ENCODE measurements at regions not wholly inside any gene's neighbourhood (a gene's known extent, or its start where the extent isn't known, plus 50 kb on each side); places are given as distances from the start of the nearest gene placed in this dataset.

DNA sequence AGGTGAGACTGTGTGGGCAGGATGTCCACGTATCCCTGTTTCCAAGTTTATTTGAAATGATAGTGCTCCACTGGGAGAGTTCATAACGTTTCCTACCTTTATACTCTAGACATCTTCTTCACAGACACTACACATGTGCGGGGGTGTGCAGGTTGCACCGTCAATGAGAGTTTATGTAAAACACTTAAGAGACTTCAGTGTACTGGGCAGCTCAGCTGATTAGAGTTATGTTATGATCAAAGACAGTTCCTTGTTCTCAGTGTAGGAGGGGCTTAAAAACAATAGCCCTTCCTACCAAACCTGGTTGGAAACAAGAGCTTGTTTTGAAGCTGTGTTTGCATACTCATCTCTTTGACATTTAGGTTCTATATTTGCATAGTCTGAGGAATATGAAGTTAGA is 326.9 kb upstream of the AGA start:
- TF ChIP-seq, protein P1, sequence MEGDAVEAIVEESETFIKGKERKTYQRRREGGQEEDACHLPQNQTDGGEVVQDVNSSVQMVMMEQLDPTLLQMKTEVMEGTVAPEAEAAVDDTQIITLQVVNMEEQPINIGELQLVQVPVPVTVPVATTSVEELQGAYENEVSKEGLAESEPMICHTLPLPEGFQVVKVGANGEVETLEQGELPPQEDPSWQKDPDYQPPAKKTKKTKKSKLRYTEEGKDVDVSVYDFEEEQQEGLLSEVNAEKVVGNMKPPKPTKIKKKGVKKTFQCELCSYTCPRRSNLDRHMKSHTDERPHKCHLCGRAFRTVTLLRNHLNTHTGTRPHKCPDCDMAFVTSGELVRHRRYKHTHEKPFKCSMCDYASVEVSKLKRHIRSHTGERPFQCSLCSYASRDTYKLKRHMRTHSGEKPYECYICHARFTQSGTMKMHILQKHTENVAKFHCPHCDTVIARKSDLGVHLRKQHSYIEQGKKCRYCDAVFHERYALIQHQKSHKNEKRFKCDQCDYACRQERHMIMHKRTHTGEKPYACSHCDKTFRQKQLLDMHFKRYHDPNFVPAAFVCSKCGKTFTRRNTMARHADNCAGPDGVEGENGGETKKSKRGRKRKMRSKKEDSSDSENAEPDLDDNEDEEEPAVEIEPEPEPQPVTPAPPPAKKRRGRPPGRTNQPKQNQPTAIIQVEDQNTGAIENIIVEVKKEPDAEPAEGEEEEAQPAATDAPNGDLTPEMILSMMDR (IDR thresholded peaks at IDR 0.05; ENCODE audit: low read depth, low read length, missing control alignments): no peak
- H3K4me3 ChIP-seq (replicated peaks; ENCODE audit: low read depth, low read length): no peak overlapping the region
- DNase-seq (ENCODE audit: extremely low read depth, low read depth): no peak

DNA sequence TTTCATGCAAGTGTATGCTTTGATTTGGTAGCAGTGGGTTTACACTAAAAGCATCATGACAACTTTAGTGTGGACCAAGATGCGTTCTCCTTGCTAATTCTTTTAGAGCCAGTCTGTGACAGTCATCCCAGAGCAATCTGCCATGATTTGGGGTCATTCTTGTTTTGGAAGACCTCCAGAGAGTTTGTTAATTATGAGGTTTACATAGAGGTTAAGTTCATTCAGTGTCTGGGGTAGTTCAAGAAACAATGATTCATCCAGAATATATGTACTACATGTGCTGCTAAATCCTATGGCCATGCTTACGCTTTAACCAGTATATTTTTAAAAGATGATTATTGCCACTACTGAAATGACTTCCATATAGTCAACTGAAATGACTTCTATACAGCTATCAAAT is 328.5 kb upstream of the AGA start:
- TF ChIP-seq, protein P1 (IDR thresholded peaks at IDR 0.05; ENCODE audit: low read depth, low read length, missing control alignments): no peak
- no peak for DNase-seq (ENCODE audit: extremely low read depth, low read depth)
- H3K4me3 ChIP-seq (replicated peaks; ENCODE audit: low read depth, low read length): no peak overlapping the region

DNA sequence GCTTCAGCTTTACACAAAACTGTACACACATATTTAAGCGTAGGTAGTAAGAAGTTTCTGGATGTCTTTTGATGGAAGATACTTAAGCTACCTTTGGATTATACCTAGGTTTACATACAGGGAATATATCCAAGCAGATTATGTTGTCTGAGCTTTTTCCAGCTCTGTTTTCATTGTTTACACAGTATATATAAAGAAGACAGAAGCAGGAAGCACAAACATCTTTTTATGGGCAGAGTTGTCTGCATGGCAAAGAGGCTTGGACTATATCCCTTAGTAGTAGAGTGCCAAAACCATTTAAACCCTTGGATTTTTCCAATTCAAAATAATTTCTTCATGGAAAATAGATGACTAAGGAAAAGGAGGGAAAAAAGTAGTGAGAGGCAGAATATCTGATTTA is 329.4 kb upstream of the AGA start:
- no peak overlapping the region for H3K4me3 ChIP-seq (replicated peaks; ENCODE audit: low read depth, low read length)
- TF ChIP-seq, protein P1 (IDR thresholded peaks at IDR 0.05; ENCODE audit: low read depth, low read length, missing control alignments): no peak
- DNase-seq (ENCODE audit: extremely low read depth, low read depth): no peak

DNA sequence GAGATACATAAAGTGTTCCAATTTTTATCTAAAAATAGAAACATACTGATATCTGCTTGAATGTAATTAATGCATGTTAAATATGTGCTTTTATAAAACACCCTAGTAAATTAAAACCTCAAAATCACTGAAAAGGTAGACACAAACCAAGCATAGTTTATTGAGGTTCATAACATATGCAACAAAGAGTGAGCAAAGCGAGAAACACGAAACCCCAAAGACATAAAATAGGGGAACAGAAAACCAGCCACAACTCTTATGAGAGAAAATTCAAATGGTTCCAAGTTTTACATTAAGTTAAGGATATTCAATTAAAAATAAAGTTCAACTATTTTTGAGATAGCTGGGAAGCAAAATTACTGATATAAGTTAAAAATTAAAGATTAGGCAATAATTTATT is 336.4 kb upstream of the AGA start:
- DNase-seq (ENCODE audit: extremely low read depth, low read depth): no peak
- TF ChIP-seq, protein P1 (IDR thresholded peaks at IDR 0.05; ENCODE audit: low read depth, low read length, missing control alignments): no peak

DNA sequence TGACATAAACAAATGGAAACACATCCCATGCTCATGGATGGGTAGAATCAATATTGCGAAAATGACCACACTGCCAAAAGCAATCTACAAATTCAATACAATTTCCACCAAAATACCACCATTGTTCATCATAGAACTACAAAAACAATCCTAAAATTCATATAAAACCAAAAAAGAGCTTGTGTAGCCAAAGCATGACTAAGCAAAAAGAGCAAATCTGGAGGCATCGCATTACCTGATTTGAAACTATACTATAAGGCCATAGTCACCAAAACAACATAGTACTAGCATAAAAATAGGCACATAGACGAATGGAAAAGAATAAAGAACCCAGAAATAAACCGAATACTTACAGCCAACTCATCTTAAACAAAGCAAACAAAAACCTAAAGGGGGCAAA is 342.8 kb upstream of the AGA start:
- no peak overlapping the region for H3K4me3 ChIP-seq (replicated peaks; ENCODE audit: low read depth, low read length)
- TF ChIP-seq, protein P1 (IDR thresholded peaks at IDR 0.05; ENCODE audit: low read depth, low read length, missing control alignments): no peak
- no peak for DNase-seq (ENCODE audit: extremely low read depth, low read depth)

More for the DNA sequence above, 336.4 kb upstream of the AGA start:
- no peak overlapping the region for H3K4me3 ChIP-seq (replicated peaks; ENCODE audit: low read depth, low read length)

DNA sequence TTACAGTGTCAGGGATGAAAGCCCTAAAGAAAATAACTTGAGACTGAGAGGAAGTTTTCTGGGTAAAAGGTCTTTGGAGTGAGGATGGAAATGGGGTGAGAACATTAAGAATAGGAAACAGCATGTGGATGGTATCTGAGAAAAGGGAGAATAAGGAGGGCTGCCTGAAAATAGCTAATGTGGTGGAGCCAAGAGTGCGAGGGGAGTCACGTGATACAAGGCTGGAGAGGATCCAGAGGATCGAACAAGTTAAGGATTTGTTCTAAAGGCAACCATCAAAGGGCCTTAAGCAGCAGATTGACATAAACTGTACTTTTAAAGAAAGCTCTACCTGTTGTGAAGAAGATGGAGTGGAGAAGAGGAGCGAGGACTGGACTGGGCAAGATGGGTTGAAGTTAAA is 347.4 kb upstream of the AGA start:
- TF ChIP-seq, protein P1 (IDR thresholded peaks at IDR 0.05; ENCODE audit: low read depth, low read length, missing control alignments): no peak
- H3K4me3 ChIP-seq (replicated peaks; ENCODE audit: low read depth, low read length): no peak overlapping the region
- no peak for DNase-seq (ENCODE audit: extremely low read depth, low read depth)

DNA sequence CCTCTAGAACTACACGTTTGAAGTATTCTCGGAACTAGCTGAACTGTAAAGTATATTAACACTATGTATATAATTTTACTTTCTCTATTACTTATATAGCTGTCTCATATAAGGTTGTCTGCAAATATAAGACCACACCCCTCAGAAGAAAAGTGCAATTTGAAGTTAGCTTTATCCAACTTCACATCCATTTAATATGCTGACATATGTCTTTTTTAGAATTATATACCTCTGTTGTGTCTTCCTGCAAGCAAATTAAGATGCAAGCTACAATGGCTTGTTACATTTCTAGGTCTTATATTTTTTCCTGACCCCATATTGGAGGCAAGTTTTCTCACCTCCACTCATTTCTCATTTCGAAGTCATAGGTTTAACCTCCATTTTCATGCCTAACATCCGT is 349.0 kb upstream of the AGA start:
- DNase-seq (ENCODE audit: extremely low read depth, low read depth): no peak
- TF ChIP-seq, protein P1 (IDR thresholded peaks at IDR 0.05; ENCODE audit: low read depth, low read length, missing control alignments): no peak
- H3K4me3 ChIP-seq (replicated peaks; ENCODE audit: low read depth, low read length): no peak overlapping the region

Data from HFF-Myc (cell line).